ENCODE measurements at regions not wholly inside any gene's neighbourhood (a gene's known extent, or its start where the extent isn't known, plus 50 kb on each side); places are given as distances from the start of the nearest gene placed in this dataset.
"Not testable (repeated sequence)": the region's sequence is repeated elsewhere in the genome, so short reads cannot be mapped to it uniquely, and the experiment has no call there.

DNA sequence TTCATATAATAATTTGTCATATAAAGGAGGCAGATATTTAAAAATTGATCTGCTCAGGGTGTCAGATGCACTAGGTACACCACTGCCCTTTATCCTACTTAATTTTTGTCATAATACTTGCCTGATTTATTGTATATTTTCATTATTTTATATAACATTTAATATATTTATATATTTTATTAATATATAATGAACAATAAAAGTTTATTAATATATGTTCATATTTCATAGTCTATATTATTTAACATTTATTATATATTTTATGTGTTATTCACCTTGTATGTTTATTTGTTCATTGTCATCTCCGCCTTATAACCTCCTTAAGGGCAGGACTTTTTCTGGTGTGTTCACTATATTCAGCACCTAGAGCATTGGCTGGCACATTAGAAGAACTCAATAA lies 232.4 kb upstream of the AMIGO2 start:
- DNase-seq (ENCODE audit: low read depth), result no peak
- no peak overlapping the region for H3K4me3 ChIP-seq (ENCODE audit: control insufficient read depth, low read depth, low read length)
- TF ChIP-seq, protein P1, sequence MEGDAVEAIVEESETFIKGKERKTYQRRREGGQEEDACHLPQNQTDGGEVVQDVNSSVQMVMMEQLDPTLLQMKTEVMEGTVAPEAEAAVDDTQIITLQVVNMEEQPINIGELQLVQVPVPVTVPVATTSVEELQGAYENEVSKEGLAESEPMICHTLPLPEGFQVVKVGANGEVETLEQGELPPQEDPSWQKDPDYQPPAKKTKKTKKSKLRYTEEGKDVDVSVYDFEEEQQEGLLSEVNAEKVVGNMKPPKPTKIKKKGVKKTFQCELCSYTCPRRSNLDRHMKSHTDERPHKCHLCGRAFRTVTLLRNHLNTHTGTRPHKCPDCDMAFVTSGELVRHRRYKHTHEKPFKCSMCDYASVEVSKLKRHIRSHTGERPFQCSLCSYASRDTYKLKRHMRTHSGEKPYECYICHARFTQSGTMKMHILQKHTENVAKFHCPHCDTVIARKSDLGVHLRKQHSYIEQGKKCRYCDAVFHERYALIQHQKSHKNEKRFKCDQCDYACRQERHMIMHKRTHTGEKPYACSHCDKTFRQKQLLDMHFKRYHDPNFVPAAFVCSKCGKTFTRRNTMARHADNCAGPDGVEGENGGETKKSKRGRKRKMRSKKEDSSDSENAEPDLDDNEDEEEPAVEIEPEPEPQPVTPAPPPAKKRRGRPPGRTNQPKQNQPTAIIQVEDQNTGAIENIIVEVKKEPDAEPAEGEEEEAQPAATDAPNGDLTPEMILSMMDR (IDR thresholded peaks at IDR 0.05; ENCODE audit: control insufficient read depth, insufficient read depth, low read depth, low read length, missing control alignments), result no peak

DNA sequence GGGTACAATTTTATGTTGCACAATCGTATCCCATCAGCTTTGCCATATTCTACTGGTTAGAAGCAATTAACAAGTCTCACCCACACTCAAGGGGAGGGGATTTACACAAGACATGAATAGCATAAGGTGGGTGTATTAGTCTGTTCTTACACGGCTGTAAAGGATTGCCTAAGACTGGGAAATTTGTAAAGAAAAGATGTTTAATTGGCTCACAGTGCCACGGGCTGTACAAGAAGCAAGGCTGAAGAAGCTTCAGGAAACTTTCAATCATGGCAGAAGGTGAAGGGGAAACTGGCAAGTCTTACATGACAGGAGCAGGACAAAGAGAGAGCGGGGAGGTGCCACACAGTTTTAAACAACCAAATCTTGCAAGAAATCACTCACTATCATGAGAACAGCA lies 231.8 kb upstream of the AMIGO2 start:
- TF ChIP-seq, protein P1 (IDR thresholded peaks at IDR 0.05; ENCODE audit: control insufficient read depth, insufficient read depth, low read depth, low read length, missing control alignments), result no peak
- no peak overlapping the region for H3K4me3 ChIP-seq (ENCODE audit: control insufficient read depth, low read depth, low read length)
- no peak for DNase-seq (ENCODE audit: low read depth)

DNA sequence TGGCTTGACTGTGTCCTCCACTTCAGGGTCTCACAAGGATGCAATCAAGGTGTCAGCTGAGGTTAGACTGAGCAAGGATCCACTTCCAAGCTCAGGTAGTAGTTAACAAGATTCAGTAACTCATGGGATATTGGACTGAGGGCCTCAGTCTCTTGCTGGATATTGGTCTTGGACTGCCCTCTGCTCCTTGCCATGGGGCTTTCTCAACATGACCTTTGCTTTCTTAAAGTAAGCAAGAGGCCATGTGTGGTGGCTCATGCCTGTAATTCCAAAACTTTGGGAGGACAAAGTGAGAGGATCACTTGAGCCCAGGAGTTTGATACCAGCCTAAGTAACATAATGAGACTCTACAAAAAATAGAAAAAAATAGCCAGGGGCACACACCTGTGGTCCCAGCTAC lies 231.3 kb upstream of the AMIGO2 start:
- TF ChIP-seq, protein P1 (IDR thresholded peaks at IDR 0.05; ENCODE audit: control insufficient read depth, insufficient read depth, low read depth, low read length, missing control alignments), result no peak
- H3K4me3 ChIP-seq (ENCODE audit: control insufficient read depth, low read depth, low read length), result no peak overlapping the region

DNA sequence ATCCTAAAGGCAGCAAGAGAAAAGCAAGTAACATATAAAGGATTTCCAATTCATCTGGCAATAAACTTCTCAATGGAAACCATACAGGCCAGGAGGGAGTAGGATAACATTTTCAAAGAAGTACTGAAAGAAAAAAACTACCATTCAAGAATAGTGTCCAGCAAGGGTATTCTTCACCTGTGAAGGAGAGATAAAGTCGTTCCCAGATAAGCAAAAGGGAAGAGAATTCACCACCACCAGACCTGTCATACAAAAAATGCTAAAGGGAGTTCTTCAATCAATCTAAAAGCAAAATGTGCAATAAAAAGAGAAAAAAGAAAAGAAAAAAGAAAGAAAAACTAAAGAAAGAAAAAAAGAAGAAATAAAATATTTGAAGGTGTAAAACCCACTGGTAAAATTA lies 228.9 kb upstream of the AMIGO2 start:
- DNase-seq (ENCODE audit: low read depth), result no peak
- no peak overlapping the region for H3K4me3 ChIP-seq (ENCODE audit: control insufficient read depth, low read depth, low read length)
- TF ChIP-seq, protein P1 (IDR thresholded peaks at IDR 0.05; ENCODE audit: control insufficient read depth, insufficient read depth, low read depth, low read length, missing control alignments), result no peak

More for the DNA sequence above, 231.3 kb upstream of the AMIGO2 start:
- no peak for DNase-seq (ENCODE audit: low read depth)

DNA sequence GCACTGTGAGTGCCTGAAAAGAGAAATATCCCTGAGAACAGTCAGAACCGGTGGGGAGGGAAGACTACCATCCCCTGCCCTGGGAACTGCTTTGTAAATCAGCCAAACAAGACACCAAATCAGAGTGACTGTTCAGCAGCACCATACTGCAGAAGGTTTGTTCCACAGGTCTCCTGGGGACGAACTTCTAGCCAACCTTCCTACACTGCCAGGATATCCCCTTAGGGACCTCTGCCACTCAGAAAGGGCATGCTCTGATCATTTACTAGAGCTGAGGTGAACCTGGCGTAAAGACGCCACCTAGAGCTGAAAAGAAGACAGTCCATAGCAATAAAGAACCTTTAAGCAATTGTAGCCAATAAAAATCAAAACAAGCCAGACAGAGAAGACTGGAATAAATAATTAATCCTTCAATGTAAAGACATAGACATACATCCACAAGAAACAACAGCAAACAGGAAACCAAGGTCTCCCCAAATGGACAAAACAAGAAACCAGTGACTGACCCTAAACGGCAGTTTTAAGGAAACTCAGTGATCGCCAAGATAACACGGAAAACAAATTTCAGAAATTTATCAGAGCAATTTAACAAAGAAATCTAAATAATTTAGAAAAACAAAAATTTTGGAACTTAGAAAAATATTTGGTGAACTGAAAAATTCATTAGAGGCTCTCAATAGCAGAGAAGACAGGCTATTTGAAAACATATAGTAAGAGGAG lies 228.1 kb upstream of the AMIGO2 start:
- TF ChIP-seq, protein P1 (IDR thresholded peaks at IDR 0.05; ENCODE audit: control insufficient read depth, insufficient read depth, low read depth, low read length, missing control alignments), result peak; percentile 66
- no peak overlapping the region for H3K4me3 ChIP-seq (ENCODE audit: control insufficient read depth, low read depth, low read length)
- DNase-seq (ENCODE audit: low read depth), result peak; percentile 40

DNA sequence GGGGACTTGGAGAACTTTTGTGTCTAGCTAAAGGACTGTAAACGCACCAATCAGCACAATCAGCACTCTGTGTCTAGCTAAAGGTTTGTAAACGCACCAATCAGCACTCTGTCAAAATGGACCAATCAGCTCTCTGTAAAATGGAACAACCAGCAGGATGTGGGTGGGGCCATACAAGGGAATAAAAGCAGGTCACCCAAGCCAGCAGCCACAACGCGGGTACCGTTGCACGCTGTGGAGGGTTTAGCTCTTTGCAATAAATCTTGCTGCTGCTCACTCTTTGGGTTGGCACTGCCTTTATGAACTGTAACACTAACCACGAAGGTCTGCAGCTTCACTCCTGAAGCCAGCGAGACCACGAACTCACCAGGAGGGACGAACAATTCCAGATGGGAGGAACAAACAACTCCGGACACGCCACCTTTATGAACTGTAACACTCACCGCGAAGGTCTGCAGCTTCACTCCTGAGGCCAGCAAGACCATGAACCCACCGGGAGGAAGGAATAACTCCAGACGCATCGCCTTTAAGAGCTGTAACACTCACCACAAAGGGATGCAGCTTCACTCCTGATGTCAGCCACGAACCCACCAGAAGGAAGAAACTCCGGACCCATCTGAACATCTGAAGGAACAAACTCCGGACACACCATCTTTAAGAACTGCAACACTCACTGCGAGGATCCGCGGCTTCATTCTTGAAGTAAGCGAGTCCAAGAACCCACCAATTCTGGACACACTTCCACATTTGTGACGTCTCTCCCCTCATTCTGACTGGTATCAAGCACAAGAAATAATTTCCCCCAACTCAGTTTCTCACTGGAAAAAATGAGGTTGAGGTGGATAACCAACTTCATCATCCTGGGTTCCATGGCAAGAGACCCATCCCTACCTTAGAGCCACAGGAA lies 227.3 kb upstream of the AMIGO2 start:
- not testable (repeated sequence) for H3K4me3 ChIP-seq (ENCODE audit: control insufficient read depth, low read depth, low read length); DNase-seq (ENCODE audit: low read depth)

DNA sequence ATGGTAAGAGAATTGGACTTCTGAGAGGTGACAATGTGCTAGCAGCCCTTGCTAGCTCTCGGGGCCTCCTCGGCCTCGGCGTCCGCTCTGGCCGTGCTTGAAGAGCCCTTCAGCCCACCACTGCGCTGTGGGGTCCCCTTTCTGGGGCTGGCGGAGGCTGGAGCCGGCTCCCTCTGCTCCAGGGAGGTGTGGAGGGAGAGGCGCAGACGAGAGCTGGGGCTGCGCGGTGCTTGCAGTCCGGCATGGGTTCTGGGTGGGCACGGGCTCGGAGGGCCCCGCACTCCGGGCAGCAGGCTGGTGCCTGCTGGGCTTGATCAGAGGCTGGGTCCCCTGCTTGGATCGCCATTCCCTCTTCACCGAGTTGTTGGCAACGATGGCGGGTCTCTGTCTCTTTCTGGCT lies 226.4 kb upstream of the AMIGO2 start:
- TF ChIP-seq, protein P1 (IDR thresholded peaks at IDR 0.05; ENCODE audit: control insufficient read depth, insufficient read depth, low read depth, low read length, missing control alignments), result no peak
- no peak overlapping the region for H3K4me3 ChIP-seq (ENCODE audit: control insufficient read depth, low read depth, low read length)
- no peak for DNase-seq (ENCODE audit: low read depth)

Measured in AG09309 (cell line).